Suprapubic skin (tissue), 3 donors: ENCODE measurements at regions not wholly inside any gene's neighbourhood (a gene's known extent, or its start where the extent isn't known, plus 50 kb on each side); places are given as distances from the start of the nearest gene placed in this dataset.

Experiments used
- POLR2A ChIP-seq, 2 donors: fragments of 450-650 bp; IDR thresholded peaks; one replicate each; pipeline ENCODE4 v1.6.1; 2017; ENCODE audit warnings: antibody characterized with exemption in 2 of 2, mild to moderate bottlenecking in 2 of 2, moderate library complexity in 2 of 2
- TF ChIP-seq, protein P1 (sequence below), 2 donors: fragments of 200-600 bp in 1 of 2; fragments of 450-650 bp in 1 of 2; sonication (generic) in 1 of 2; IDR thresholded peaks; one replicate each; pipeline ENCODE4 v1.5.1; 2016 to 2019; ENCODE audit warnings: antibody characterized with exemption in 2 of 2, mild to moderate bottlenecking in 1 of 2, moderate library complexity in 1 of 2

GRCh38 chr12:91681751-91682150 lies 463.9 kb downstream of the BTG1 start:
- TF ChIP-seq, protein P1, sequence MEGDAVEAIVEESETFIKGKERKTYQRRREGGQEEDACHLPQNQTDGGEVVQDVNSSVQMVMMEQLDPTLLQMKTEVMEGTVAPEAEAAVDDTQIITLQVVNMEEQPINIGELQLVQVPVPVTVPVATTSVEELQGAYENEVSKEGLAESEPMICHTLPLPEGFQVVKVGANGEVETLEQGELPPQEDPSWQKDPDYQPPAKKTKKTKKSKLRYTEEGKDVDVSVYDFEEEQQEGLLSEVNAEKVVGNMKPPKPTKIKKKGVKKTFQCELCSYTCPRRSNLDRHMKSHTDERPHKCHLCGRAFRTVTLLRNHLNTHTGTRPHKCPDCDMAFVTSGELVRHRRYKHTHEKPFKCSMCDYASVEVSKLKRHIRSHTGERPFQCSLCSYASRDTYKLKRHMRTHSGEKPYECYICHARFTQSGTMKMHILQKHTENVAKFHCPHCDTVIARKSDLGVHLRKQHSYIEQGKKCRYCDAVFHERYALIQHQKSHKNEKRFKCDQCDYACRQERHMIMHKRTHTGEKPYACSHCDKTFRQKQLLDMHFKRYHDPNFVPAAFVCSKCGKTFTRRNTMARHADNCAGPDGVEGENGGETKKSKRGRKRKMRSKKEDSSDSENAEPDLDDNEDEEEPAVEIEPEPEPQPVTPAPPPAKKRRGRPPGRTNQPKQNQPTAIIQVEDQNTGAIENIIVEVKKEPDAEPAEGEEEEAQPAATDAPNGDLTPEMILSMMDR (IDR thresholded peaks at IDR 0.05): no peak
- TF ChIP-seq POLR2A (IDR thresholded peaks at IDR 0.05): no peak
